Stromal cell of bone marrow (primary cell): ENCODE measurements at regions not wholly inside any gene's neighbourhood (a gene's known extent, or its start where the extent isn't known, plus 50 kb on each side); places are given as distances from the start of the nearest gene placed in this dataset.

Experiments
- DNase-seq: peaks from one replicate; pipeline ENCODE4 v3.0.0-alpha.2; 2012; ENCODE audit warnings: low read depth

DNA sequence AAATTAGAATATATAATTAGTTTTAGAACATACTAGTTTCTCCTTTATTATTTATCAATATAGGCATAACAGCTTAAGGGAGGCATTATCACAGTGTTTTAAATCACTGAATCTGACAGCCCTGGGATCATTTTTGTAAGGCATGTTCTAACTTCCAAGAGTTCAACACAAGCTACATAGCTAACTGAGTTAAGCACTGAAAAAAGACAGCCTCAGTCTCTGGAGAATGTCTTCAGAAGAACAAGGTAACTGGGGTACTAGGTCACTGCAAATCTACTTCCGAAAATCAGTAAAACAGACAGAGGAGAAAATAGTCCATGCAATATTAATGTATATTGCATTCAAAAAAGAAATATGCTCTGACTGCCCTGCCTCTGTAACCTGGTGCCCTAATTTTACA lies 502.1 kb downstream of the RFC3 start:
- DNase-seq: no peak

DNA sequence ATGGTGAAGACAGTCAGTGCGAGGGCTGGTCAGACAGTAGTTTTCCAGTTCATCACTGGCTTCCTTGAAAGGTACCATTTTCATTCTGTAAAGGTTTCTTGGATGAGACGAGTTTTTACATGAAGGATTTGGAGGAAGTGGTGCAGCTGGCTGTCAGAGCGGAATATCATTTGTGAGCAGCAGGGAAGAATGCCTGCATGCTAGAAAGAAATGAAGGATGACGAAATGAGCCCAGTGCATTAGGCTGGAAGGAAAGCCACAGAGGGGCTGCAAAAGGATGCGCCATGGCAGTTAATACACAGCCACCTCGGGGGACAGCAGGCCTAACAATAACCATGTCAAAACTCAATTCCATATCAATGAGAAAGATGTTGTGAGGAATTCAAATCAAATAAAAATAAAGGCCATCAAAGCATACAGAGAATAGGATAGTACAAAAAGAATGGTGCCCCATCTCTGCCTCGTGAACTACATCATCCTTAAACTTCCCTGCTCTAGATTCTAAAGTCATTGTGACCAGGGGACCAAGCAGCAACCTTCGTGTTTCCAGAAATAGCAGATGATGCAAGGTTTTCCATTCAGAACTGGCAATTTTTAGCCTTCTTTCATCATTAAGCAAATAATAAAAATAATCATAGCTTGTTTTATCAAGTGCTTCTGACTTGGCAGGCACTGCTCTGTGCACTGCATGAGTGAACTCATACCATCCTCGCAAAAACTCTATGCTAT lies 504.2 kb downstream of the RFC3 start:
- no peak for DNase-seq

DNA sequence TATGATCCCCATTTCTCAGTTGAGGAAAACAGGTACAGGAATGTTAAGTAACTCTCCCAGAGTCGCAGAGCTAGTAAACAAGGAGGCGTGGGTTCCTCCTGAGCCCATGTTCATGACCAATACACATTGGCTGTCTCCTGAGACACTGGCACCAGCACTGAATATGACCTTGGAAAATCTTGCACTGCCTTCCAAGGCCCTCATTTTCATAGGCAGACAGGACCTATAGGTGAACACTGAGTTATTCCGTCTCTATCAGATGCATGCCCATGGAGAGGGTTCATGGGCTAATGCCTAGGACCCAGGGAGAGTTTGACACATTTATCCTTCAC lies 504.8 kb downstream of the RFC3 start:
- no peak for DNase-seq

DNA sequence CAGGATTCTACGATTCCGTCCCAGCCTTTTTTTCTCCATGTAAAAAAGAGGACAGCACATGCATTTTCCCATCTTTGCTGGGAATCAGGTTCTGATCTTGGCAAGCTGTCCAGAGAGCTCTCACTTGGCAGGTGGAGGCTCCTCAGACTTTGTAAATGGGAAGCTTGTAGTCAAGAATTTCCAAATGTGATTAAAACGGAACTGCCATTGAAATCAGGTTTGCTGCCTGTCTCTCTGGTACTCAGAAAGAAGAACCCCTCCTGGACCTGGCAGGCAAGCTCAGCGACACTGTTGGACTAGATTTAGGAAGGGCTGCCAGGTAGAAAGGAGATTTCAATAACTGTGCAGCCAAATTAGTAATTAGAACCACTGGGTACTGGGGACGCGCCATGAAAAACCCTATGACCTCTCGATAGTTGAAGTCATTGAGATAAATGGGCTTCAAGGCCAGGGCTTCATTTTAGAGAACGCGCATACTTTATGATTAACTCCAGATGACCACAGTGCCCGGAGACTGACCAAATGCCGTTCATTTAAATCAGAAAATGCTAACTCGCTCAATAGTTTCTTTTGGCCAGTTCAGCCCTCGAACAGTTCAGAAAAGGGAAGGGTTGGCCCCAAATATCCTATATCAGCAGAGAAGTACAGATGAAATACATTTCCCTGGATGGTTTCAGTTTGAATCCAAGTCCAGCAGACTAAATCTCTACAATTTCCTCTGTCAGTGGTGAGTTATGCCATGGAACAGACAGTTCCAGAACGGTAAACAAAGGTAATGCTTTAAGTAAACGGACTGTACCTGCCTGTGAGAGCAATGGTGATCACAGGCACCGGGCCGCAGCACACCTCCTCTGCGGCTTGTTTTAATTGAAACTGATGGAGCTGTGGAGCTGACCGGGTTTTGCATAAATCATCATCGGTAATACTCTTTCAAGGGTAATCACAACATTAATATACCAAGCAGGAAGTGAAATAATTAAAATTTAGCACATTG lies 517.4 kb downstream of the RFC3 start:
- DNase-seq: no peak

DNA sequence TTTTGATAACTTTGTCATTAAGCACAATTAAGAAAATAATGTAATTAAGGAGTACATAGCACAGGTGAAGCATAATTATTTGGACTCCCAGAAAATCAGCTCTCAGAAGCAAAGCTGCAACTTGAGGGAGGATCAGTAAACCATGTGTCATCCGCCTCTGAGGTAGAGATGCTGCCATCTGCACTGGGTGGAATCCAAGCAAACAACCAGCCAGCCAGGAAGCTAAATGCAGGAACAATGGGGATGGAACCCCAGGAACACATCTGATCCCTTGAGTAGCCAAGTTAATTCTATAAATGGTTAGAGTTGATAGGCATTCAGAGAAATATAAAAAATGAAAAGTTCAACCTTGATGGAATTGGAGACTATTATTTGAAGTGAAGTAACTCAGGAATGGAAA lies 520.2 kb downstream of the RFC3 start:
- DNase-seq: no peak

DNA sequence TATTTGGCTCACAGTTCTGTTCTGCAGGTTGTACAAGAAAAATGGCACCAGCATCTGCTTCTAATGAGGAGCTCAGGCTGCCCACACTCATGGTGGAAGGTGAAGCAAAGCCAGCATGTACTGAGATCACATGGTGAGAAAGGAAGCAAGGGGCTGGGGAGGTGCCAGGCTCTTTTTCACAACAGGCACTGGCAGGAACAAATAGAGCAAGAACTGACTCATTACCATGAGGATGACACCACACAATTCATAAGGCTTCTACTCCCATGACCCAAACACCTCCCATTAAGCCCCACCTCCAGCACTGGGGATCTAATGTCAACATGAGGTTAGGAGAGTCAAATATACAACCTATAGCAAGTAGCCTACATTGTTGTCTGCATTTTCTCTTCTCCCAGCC lies 522.6 kb downstream of the RFC3 start:
- DNase-seq: peak; percentile 50

DNA sequence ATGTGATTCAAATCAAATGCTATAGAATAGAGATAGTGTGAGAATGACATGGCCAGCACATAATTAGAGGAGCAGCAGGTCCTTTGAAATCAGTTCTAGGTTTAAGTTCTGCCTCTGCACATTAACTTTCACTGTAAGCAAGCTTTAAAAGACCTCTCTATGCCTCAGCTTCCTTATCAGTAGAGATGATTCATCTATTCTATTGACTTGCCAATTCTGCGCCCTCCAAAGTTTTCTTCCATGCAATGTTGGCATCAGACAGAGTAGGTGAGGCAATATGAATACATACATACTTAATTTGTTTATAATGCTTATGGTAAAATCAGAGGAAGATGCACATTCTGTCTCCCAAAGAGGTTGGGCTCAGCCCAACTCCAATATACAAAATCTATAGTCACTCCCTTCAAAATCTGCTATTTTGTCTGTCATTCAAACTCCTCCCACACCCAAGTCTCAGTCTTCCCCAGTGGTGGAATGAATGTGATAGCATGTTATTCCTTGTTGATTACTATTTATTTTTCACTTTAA lies 525.5 kb downstream of the RFC3 start:
- no peak for DNase-seq

DNA sequence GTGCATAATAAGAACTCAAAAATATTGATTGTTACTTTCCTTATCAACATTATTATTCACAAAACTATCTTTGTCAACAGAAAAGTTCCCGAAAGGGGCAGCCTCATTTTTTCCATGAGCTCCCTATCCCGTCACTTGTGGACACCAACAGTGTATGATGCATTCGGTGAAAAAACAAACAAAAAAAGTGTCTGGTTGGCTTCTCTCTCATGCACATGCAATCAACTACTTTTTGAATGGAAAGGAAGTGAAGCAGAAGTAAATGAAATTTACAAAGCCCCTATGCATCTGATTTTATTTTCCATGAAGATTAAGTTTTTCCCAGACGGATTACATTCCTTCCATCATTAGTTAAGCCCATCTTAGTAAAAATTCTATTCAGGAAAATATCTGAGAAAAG lies 526.9 kb downstream of the RFC3 start:
- no peak for DNase-seq

DNA sequence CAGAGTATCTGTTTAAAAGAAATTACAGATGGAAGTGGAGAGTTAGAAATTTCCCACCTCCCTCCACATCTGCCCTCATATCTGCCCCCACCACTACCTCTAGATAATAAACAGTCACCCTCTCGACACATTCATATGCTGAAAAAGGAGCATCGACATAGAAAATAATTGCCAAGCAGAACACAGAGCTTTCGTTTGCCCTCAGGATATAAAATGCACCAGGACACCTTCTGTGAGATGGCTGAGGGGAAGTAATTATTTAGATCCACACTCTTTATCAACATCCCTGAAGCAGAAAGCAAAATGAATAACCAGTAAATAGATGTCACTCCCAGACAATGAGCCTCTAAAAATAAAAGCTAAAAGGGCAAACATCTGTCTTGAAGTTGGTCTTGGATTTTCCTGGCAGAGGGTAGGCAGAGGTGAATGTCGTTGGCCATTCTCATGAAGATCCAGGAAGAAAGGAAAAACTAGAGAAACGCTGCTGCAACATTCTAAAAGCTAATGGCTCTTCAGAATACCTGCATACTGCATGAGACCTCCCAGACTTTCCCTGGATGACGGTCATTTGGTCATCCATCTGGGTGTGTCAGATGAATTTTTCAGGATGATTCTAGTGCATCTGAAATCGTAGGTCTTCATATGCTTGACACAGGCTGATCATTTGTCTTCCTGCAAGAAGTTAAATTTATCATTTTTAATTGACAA lies 527.5 kb downstream of the RFC3 start:
- no peak for DNase-seq

DNA sequence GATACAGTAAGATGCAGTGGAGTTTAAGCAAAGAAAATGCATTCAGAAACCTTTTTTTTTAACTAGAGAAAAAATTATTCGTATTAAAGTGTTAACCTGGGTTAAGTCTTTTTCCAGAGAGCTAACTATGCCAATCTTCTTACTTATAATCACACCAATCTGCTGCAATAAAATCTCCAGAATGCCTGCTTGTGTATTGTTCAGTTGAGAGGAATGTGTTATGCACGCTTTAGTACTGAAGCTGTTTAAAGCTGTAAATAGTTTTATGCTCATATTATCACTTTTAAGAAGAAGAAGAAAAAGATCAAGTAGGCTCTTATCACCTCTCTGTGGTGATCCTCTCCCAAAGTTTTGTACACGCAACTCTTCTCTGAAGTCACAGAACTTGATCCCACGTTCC lies 528.7 kb downstream of the RFC3 start:
- DNase-seq: no peak

DNA sequence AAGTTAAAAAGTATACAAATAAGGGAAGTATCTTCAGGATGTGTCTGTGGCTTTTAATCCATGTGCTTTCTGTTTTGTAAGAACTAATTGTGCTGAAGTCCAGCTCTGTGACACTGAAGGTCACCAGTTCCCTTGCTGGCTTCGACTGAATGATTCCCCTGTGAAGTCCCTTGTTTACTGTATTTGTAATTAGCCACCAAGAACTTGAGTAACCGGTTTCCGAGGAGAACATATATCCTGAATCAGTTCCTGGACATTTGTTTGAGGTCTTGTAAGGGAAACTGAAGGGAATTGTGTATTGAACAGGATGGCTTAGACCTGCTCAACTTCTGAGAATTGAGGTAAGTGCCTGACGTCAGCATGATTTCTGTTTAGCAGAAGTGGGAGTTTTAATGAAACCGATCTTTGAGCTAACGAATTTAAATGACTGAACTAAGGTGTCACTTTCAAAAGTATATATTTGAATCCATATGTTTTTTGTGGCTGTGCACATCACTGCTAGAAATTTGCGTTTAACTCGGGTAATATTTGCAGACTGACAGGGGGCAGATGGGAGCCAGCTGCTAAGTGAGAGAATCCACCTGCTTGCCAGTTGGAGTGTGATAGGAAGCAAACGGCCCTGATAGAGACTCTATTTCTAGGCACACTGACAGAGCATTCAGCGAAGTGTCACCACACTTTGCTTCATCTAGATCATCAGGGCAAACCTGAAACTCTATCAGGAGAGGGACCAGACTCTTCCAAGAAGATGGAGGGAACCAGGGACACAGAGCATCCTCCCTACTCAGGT lies 530.0 kb downstream of the RFC3 start:
- DNase-seq: no peak

DNA sequence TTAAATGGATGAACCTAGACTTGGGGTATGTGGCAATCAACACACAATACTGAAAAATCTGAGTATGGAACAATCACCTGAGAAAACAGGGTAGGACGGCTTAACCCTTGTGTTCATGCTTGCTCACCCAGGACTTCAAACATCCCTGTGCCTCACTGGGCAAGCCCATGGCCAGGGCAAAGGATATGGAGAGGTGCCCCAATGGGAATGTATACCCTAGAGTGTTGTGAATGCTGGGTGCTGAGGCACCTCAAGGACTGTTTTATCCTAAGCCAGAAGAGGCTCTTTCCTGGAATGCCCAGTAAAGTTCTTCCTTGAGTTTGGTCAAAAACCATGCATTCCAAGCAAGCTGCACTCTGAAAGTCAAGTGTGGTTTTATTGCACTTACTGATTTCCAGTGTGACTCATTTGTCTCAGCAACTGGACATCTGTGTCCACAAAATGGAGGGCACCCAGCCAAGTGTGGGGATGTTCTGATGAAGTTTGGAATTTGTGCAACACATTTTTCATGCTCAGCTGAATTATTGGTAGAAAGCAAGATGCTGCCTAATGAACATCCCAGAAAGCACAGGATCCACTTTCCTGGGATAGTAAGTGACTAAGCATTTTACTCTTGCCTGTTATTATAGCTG lies 531.3 kb downstream of the RFC3 start:
- DNase-seq: peak; percentile 95

DNA sequence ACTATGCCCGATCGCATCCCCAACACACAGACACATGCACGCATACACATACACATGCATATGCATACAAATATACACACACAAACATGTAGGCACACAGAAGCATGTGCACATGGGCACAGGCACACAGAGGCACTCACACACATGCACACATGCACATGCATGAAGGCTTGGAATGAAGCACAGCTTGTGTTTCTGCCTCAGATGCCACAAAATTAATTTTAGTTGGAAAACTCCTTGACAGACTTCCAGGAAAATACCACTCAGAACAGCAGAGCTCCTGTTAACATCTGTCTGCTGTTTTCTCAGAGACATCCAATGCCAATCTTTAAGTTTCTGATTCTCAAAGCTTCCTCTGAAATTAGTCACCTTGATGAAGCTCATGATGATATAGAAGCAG lies 532.7 kb downstream of the RFC3 start:
- DNase-seq: no peak

DNA sequence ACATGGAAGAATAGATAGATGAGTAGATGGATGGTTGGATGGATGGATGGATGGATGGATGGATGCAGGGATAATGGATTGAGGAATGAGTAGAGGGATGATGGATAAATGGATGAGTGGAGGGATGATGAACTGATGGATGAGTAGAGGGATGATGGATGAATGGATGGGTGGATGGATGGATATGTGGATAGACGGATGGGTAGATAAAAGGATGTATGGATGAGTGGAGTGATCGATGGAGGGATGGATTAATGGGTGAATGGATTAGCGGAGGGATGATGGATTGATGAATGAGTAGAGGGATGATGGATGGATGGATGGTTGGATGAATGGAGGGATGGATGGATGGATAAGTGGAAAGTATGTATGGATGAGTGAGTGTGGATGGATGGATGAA lies 533.2 kb downstream of the RFC3 start:
- no peak for DNase-seq

DNA sequence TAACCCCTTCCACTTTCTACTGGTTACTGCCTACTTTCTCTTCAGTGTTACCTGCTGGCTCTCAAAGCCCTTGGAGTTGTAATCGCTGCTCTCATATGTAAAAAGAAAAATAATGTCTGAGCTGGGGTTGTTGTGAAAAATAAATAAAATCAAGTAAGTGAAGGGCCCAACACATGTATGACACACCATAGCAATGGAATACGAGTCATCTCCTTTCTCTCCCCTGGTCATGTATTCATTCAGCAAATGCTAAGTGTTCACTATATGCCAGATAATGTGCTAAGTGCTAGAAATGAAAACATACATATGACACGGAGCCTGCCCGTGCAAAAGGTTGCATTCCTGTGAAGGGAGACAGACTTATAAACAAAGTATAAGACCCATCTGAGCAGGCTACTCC lies 535.0 kb downstream of the RFC3 start:
- no peak for DNase-seq

DNA sequence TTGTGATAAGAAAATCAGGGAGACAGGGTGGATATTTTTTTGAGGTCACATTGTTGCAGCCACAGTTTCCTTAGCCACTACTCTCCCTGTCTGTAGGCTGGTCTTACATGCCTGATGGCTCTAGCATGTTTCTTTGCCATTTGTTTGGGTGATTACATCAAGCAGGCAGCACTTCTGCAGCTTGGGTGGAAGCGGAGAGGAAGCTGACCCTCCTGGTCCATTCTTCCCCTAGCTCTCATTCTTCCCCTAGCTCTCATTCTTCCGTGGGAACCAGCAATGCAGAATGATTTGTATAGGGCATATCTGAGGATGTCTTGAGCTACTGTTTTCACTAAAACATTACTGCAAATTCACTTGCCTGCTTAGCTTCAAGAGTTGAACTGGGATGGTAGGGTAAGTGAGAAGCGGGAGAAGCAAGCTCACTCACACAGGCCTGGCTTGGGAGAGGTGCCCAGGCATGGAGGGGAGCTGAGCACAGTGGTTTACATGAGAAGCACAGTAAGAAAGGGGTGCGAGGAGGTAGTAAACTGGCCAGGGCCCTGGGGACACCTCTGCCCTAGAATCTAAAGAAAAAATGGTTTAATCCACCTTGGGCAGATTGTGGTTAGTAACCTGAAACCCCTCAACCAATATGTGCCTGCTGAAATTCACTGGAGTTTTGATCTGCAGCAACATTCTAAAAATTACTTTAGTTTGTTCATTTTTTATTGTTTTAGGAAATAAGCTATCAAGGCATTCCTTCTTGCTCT lies 538.9 kb downstream of the RFC3 start:
- DNase-seq: no peak

DNA sequence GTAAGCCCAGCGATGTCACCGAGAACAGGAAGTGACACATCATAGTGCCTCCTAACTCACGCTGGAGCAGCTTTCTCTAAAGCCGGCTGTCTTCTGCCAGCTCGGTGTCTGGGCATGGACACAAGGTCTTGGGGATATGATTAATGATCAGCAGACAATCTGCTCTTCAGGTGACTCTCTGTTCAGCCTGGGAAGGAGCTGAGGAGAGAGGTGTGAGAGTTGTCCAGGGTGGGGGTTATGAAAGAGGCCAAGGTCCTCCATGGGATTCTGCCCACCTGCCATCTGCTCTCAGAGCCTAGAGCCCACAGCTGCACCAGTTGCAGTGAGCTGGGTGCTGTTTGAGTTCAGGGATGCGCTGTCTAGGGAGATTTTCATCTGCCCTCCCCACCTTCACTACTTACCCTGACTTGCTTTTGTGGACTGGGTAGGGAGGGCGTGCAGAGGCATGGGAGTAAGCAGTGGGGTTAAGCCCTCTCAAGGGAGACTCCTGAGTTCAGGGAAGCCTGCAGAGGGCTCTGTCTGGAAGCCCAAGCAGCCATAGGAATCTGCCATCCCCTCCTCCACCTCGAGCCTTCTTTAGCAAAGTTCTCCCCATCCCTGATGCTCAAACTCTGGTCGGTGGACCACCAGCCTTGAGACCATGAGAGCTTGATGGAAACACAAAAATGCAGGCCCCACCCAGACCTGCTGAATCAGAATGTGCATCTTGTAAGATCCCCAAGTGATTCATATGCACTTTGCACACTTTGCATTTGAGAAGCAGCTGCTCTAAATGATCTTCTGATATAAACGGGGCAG lies 539.7 kb downstream of the RFC3 start:
- DNase-seq: peak; percentile 50

DNA sequence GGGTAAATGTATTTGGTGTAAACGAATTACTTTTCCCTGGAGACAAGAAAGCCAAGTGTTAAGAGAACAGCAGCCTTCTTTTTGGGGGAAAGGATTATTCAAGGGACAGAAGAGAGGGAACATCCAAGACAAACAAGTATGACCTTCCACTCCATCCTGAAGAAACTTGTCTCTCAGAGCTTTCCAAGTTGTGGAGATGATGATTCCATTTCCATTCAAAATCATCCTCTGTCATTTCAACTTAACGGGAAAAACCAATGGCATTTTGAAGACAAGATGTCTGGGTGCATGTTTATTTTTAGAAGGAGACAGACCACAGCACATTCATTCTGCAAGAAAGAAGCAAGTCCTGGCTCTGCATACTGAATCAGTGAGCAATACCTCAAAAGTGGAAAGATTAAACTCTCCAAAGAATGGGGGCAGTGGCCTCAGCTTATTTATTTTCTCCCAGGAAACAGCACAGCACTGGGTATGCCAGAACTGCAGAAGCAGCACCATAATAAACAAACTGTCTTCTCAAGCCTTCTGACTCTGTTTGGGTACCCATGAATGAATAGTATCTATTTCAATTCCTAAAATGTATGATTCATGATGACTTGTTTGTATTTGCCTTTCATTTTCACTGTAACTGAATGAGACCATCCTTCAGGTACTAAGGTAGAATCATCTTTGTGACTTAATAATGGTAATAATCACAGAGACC lies 541.0 kb downstream of the RFC3 start:
- peak; percentile 56 for DNase-seq

DNA sequence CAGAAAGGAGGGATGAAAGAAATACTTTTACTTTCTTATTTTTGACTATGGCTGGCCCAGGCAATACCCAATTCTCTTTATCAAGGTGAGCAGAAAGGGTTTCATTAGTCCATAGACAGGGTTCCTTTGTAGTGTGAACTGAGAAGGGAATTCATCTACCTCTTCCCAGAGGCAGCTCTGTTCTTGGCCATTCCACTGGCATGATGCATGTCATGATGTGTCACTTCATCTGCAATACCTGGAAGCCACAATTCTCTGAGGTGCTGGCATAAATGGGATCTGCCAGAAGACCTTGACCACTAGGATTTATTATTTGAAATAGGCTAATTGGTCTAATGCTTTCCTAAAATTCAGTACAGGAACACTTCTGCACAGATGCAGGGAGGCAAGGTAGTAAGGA lies 542.8 kb downstream of the RFC3 start:
- no peak for DNase-seq
